ENCODE measurements at regions not wholly inside any gene's neighbourhood (a gene's known extent, or its start where the extent isn't known, plus 50 kb on each side); places are given as distances from the start of the nearest gene placed in this dataset.

DNA sequence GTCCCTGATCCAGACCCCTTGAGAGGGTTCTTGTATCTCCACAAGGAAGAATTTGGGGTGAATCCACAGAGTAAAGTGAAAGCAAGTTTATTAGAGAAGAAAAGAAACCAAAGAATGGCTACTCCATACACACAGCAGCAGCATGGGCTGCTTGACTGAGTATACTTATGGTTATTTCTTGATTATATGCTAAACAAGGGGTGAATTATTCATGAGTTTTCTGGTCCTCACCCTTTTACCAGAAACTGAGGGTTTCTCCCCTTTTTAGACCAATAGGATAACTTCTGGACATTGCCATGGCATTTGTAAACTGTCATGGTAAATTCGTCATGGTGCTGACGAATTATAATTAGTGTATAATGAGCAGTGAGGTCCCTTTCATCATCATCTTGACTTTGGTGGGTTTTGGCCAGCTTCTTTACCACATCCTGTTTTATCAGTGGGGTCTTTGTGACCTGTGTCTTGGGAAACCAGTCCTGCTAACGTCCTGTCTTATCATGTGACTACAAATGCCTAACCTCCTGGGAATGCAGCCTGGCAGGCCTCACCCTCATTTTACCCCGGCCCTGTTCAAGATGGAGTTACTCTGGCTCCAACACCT, 121.9 kb downstream of the SPTSSA start:
- TF ChIP-seq POLR2A (IDR thresholded peaks at IDR 0.05; ENCODE audit: low read length) (no peak), GATA1 (IDR thresholded peaks at IDR 0.05; ENCODE audit: low read depth, low read length) (no peak)
